AG04450 (cell line): ENCODE measurements at regions not wholly inside any gene's neighbourhood (a gene's known extent, or its start where the extent isn't known, plus 50 kb on each side); places are given as distances from the start of the nearest gene placed in this dataset.

Source experiments
- CTCF ChIA-PET: fragments of 300-600, 350-600 bp; formaldehyde crosslinking; extraction: SDS; loops from one replicate; lab custom pipeline; 2022; ENCODE audit warnings: antibody characterized with exemption, inconsistent platforms; lab: Charles Lee
- POLR2A ChIA-PET: fragments of 350-600 bp; formaldehyde crosslinking; extraction: SDS; loops from one replicate; lab custom pipeline; 2021; ENCODE audit warnings: antibody characterized with exemption, inconsistent platforms; lab: Yijun Ruan, JAX
- DNase-seq: peaks from one replicate; pipeline ENCODE4 v3.0.0-alpha.2; 2011; ENCODE audit warnings: low read depth, low spot score
- H3K27ac ChIP-seq: one replicate; pipeline ENCODE4 v1.5.1; 2012; ENCODE audit warnings: low read depth, low read length, control low read depth
- H3K27me3 ChIP-seq: one replicate; pipeline ENCODE4 v1.6.0; 2012; ENCODE audit warnings: low read length; ENCODE audit not compliant: control insufficient read depth, insufficient read depth
- H3K4me3 ChIP-seq: 2 replicates; pipeline ENCODE4 v1.5.1; 2011; ENCODE audit warnings: mild to moderate bottlenecking, low read depth, low read length, control low read depth
- H3K9me3 ChIP-seq: 2 replicates; pipeline ENCODE4 v1.5.1; 2012; ENCODE audit warnings: low read length; ENCODE audit not compliant: control insufficient read depth, insufficient read depth
- TF ChIP-seq, protein P1 (sequence below): IDR thresholded peaks from 2 replicates; pipeline ENCODE4 v1.5.1; 2011; ENCODE audit warnings: low read depth, low read length, control low read depth, inconsistent platforms

- CTCF ChIA-PET: interaction anchor here (0.8 to 5.8 kb wide), 3 partner anchors 8 to 966 kb away, joined by 3 to 29 read pairs (median 13); no protein-coding TSS in a partner anchor
- no peak for DNase-seq
Measured at GRCh38 chr18:11526675-11527074, 82.7 kb upstream of the SLC35G4 start.

GRCh38 chr18:11523804-11524203, 85.6 kb upstream of the SLC35G4 start:
- ChIA-PET POLR2A (no interaction called here), CTCF (interaction anchor here (1.2 to 5.8 kb wide), 2 partner anchors 29 to 213 kb away, joined by 4 to 29 read pairs; no protein-coding TSS in a partner anchor)
- H3K27me3 ChIP-seq: no peaks in the 10 kb centered on the region
- TF ChIP-seq, protein P1, sequence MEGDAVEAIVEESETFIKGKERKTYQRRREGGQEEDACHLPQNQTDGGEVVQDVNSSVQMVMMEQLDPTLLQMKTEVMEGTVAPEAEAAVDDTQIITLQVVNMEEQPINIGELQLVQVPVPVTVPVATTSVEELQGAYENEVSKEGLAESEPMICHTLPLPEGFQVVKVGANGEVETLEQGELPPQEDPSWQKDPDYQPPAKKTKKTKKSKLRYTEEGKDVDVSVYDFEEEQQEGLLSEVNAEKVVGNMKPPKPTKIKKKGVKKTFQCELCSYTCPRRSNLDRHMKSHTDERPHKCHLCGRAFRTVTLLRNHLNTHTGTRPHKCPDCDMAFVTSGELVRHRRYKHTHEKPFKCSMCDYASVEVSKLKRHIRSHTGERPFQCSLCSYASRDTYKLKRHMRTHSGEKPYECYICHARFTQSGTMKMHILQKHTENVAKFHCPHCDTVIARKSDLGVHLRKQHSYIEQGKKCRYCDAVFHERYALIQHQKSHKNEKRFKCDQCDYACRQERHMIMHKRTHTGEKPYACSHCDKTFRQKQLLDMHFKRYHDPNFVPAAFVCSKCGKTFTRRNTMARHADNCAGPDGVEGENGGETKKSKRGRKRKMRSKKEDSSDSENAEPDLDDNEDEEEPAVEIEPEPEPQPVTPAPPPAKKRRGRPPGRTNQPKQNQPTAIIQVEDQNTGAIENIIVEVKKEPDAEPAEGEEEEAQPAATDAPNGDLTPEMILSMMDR: no peak
- no peak overlapping the region for H3K4me3 ChIP-seq
- DNase-seq: no peak
- no peak overlapping the region for H3K27ac ChIP-seq
- H3K9me3 ChIP-seq: no peaks in the 10 kb centered on the region

More at GRCh38 chr18:11526675-11527074, 82.7 kb upstream of the SLC35G4 start:
- Histone ChIP-seq H3K27ac (no peak overlapping the region), H3K9me3 (no peaks in the 10 kb centered on the region), H3K27me3 (no peaks in the 10 kb centered on the region), H3K4me3 (no peak overlapping the region)
- POLR2A ChIA-PET: no interaction called here
- TF ChIP-seq, protein P1: no peak

DNA sequence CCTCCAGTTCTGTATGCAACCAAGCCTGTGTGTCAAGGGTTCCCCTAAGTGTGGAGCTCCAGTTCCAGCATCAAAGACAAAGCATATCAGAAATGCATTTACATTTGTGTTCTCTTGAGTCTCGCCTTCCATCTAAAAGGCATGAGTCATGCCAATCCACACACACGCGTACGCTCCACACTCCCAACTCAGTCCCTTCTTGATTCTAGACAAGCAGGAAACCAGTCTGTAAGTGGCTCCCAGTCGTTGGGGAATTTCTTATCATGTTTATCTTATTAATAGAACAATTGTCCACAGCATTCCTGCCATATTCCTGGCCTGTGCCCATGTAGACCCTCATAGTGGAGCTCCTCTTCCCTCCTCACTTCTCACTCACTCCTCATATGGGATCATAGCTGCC, 86.4 kb upstream of the SLC35G4 start:
- CTCF ChIA-PET: interaction anchor here (1.2 to 5.8 kb wide), 2 partner anchors 31 to 213 kb away, joined by 3 to 29 read pairs; no protein-coding TSS in a partner anchor
- POLR2A ChIA-PET: no interaction called here
- no peak overlapping the region for H3K27ac ChIP-seq
- H3K9me3 ChIP-seq: no peaks in the 10 kb centered on the region
- no peaks in the 10 kb centered on the region for H3K27me3 ChIP-seq
- no peak overlapping the region for H3K4me3 ChIP-seq
- TF ChIP-seq, protein P1: no peak
- DNase-seq: no peak

GRCh38 chr18:11521853-11522252, 87.5 kb upstream of the SLC35G4 start:
- no peaks in the 10 kb centered on the region for H3K27me3 ChIP-seq
- H3K9me3 ChIP-seq: no peaks in the 10 kb centered on the region
- no peak for DNase-seq
- TF ChIP-seq, protein P1: no peak
- CTCF ChIA-PET: interaction anchor here (1.2 to 5.8 kb wide), 2 partner anchors 32 to 211 kb away, joined by 3 to 29 read pairs; no protein-coding TSS in a partner anchor
- POLR2A ChIA-PET: no interaction called here
- no peak overlapping the region for H3K4me3 ChIP-seq
- no peak overlapping the region for H3K27ac ChIP-seq

GRCh38 chr18:11520536-11520935, 88.9 kb upstream of the SLC35G4 start:
- no peak overlapping the region for H3K27ac ChIP-seq
- no peak overlapping the region for H3K4me3 ChIP-seq
- no peak for DNase-seq
- TF ChIP-seq, protein P1: no peak
- ChIA-PET CTCF (interaction anchor here (1.3 to 1.8 kb wide), 3 partner anchors 313 to 666 kb away, joined by 5 to 6 read pairs (median 6); no protein-coding TSS in a partner anchor), POLR2A (interaction anchor here (0.7 kb wide), 1 partner anchor 1148 kb away, joined by 5 read pairs; no protein-coding TSS in a partner anchor)
- H3K9me3 ChIP-seq: no peaks in the 10 kb centered on the region
- no peaks in the 10 kb centered on the region for H3K27me3 ChIP-seq
